ENCODE measurements at regions not wholly inside any gene's neighbourhood (a gene's known extent, or its start where the extent isn't known, plus 50 kb on each side); places are given as distances from the start of the nearest gene placed in this dataset.

DNA sequence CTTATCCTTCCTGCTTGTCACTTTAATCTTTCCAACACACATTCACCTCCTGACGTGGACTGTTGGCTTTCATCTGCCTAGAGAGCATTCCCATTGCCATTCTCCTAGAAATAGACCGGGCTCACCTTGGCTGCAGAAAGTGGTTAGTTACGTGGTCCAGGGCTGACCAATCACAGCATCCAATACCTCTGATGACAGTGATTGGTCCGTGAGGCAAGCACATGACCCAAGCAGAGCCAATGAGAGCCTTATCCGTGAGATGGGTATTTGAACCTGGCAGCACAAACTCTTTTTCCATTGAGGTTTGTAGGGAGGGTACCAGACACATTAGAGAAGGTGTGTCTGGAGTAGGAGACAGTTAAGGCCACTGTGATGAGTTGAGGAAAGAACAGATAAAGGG lies 85.8 kb downstream of the MIAT start:
- 96% methylated on average over 5 of the region's 5 CpGs for WGBS
- H3K27ac ChIP-seq, result no peak overlapping the region
- DNase-seq (ENCODE audit: low spot score), result no peak
- no peaks in the 10 kb centered on the region for H3K9me3 ChIP-seq
- H3K36me3 ChIP-seq, result no peaks in the 10 kb centered on the region
- no peak overlapping the region for H3K4me3 ChIP-seq
- H3K4me1 ChIP-seq (replicated peaks), result no peaks in the 10 kb centered on the region
- no peaks in the 10 kb centered on the region for H3K27me3 ChIP-seq (replicated peaks; ENCODE audit: insufficient read depth)
- intact Hi-C loops (cut with DNase I), result no loop called here
- TF ChIP-seq, protein P1, sequence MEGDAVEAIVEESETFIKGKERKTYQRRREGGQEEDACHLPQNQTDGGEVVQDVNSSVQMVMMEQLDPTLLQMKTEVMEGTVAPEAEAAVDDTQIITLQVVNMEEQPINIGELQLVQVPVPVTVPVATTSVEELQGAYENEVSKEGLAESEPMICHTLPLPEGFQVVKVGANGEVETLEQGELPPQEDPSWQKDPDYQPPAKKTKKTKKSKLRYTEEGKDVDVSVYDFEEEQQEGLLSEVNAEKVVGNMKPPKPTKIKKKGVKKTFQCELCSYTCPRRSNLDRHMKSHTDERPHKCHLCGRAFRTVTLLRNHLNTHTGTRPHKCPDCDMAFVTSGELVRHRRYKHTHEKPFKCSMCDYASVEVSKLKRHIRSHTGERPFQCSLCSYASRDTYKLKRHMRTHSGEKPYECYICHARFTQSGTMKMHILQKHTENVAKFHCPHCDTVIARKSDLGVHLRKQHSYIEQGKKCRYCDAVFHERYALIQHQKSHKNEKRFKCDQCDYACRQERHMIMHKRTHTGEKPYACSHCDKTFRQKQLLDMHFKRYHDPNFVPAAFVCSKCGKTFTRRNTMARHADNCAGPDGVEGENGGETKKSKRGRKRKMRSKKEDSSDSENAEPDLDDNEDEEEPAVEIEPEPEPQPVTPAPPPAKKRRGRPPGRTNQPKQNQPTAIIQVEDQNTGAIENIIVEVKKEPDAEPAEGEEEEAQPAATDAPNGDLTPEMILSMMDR (IDR thresholded peaks at IDR 0.05), result no peak
- no peak for TF ChIP-seq POLR2AphosphoS5 (IDR thresholded peaks at IDR 0.05)
- no peak for TF ChIP-seq POLR2A (IDR thresholded peaks at IDR 0.05)

DNA sequence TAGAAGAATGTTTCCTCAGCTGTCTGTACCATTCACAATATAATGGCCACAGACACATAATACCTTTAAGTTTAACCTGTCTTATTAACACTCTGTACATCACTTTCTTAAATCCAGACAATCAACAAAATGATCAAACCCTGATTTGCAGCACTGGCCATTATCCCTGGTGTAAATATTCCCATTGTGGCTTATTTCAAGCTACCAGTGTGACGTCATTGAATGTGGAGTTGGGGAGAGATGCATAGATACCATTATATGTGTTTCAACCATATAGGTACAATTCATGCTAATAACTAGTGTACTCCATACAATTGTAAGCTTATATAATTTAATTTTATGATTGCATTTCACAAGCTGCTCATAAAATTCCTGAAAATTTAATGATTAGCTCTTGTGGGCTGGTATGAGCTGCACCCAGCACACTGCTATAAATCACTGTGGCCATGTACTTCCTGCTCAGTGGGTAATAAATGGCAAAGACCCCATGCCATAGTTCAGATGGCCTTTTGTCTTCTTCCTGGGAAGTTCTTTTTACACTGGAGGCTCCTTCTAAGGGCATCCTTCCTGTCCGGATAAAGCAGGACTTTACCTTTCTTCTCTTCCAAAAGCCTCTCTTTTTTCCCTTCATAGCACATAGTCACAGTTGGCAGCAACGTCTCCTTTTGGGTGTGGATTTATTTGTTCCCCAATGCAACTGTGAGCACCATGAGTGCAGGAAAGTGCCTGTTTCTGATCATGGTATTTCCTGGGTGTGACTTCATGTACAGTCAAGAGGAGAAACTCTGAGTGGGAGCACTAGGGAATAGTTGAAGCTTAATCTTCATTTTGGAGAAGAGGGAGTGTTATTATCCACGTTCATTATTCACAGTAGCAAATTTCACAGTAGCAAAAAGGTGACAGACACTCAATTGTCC lies 87.8 kb downstream of the MIAT start:
- DNase-seq (ENCODE audit: low spot score), result no peak
- H3K36me3 ChIP-seq, result no peaks in the 10 kb centered on the region
- no peaks in the 10 kb centered on the region for H3K4me1 ChIP-seq (replicated peaks)
- no peak overlapping the region for H3K4me3 ChIP-seq
- WGBS, result 62% methylated on average over 4 of the region's 4 CpGs
- TF ChIP-seq, protein P1 (IDR thresholded peaks at IDR 0.05), result no peak
- no peak for TF ChIP-seq POLR2AphosphoS5 (IDR thresholded peaks at IDR 0.05)
- TF ChIP-seq POLR2A (IDR thresholded peaks at IDR 0.05), result no peak
- intact Hi-C loops (cut with DNase I), result no loop called here
- H3K9me3 ChIP-seq, result no peaks in the 10 kb centered on the region
- no peaks in the 10 kb centered on the region for H3K27me3 ChIP-seq (replicated peaks; ENCODE audit: insufficient read depth)
- no peak overlapping the region for H3K27ac ChIP-seq

DNA sequence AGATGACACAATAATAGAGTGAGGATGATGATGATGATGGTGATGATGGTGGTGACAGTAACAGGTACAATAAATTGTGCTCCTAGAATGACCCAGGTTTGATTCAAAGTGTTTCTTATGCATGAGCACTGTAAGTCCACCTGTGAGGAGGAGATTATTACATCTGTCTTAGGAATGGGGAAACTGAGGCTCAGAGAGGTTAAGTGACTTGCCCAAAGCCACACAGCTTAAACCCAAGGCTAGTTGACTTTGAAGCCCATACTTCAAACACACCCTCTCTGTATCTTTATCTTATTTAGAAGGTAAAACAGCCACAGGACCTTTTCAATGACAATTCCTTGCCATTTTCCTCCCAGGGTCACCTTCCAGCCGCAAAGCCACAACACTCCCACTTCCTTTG lies 88.9 kb downstream of the MIAT start:
- 96% methylated on average over 1 of the region's 1 CpG for WGBS
- H3K4me3 ChIP-seq, result no peak overlapping the region
- no peaks in the 10 kb centered on the region for H3K9me3 ChIP-seq
- H3K27ac ChIP-seq, result no peak overlapping the region
- DNase-seq (ENCODE audit: low spot score), result no peak
- H3K36me3 ChIP-seq, result no peaks in the 10 kb centered on the region
- no peak for TF ChIP-seq POLR2AphosphoS5 (IDR thresholded peaks at IDR 0.05)
- no peak for TF ChIP-seq POLR2A (IDR thresholded peaks at IDR 0.05)
- TF ChIP-seq, protein P1 (IDR thresholded peaks at IDR 0.05), result no peak
- no peaks in the 10 kb centered on the region for H3K27me3 ChIP-seq (replicated peaks; ENCODE audit: insufficient read depth)
- intact Hi-C loops (cut with DNase I), result no loop called here
- H3K4me1 ChIP-seq (replicated peaks), result no peaks in the 10 kb centered on the region

DNA sequence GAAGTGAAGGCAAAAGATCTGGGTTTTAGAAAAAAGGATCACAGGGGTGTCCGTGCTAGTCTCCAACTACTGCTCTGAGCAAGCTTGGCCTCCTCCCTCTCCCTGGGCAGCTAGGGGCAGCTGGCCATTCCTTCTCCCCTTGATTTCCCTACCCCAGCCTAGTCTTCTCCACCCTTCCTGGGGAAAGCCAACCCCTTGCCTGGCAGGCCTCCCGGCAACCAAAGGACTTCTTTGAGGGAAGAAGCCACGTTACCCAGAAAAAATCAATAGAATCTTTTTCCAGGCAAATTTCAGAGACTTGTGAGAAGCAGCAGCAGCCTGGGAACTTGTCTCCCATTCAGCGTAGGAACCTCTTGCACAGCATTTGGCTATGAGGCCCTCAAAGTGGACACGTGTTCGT lies 91.5 kb downstream of the MIAT start:
- intact Hi-C loops (cut with DNase I), result no loop called here
- WGBS, result 85% methylated on average over 6 of the region's 6 CpGs
- Histone ChIP-seq H3K9me3 (no peaks in the 10 kb centered on the region), H3K4me3 (no peak overlapping the region), H3K4me1 (replicated peaks) (no peaks in the 10 kb centered on the region), H3K36me3 (no peaks in the 10 kb centered on the region), H3K27me3 (replicated peaks; ENCODE audit: insufficient read depth) (no peaks in the 10 kb centered on the region), H3K27ac (no peak overlapping the region)
- no peak for DNase-seq (ENCODE audit: low spot score)
- TF ChIP-seq, protein P1 (IDR thresholded peaks at IDR 0.05), result no peak
- TF ChIP-seq POLR2AphosphoS5 (IDR thresholded peaks at IDR 0.05) (no peak), POLR2A (IDR thresholded peaks at IDR 0.05) (no peak)

DNA sequence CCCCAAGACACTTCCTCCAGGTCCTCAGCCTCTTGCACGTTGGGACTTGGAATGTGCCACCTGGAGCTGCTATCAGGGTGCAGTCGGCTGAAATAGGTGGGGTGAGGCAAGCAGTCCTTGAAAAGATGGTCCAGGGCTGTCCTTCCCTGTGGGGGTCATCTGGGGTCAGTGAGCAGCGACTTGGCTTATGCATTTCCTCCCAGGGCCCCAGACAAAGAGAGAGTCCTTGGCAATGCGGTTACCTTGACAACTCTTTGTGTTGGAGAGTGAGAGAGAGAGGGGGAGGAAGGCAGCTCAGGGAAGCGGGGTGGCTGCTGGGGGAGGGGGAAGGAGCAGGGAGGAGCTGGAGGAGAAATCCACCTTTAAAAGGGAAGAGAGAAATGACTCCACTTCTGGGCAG lies 93.8 kb downstream of the MIAT start:
- DNase-seq (ENCODE audit: low spot score), result no peak
- H3K4me1 ChIP-seq (replicated peaks), result no peaks in the 10 kb centered on the region
- no peak overlapping the region for H3K4me3 ChIP-seq
- intact Hi-C loops (cut with DNase I), result loop anchor here (5.0 kb wide), 1 partner anchor 1051 kb away; the partner anchor contains the start of gene MN1
- H3K27me3 ChIP-seq (replicated peaks; ENCODE audit: insufficient read depth), result no peaks in the 10 kb centered on the region
- H3K27ac ChIP-seq, result no peak overlapping the region
- H3K9me3 ChIP-seq, result no peaks in the 10 kb centered on the region
- WGBS, result 39% methylated on average over 5 of the region's 5 CpGs
- no peaks in the 10 kb centered on the region for H3K36me3 ChIP-seq
- TF ChIP-seq, protein P1 (IDR thresholded peaks at IDR 0.05), result no peak

Measured in prostate gland (tissue), 2 donors.